Fibroblast of mammary gland (primary cell): ENCODE measurements at regions not wholly inside any gene's neighbourhood (a gene's known extent, or its start where the extent isn't known, plus 50 kb on each side); places are given as distances from the start of the nearest gene placed in this dataset.

Experiments
- DNase-seq: peaks from one replicate; pipeline ENCODE4 v3.0.0-alpha.2; 2010; ENCODE audit warnings: low read depth
- H3K4me3 ChIP-seq: 2 replicates; pipeline ENCODE4 v1.5.1; 2011; ENCODE audit warnings: low read depth, mild to moderate bottlenecking, low read length, moderate library complexity; ENCODE audit not compliant: control insufficient read depth
- TF ChIP-seq, protein P1 (sequence below): conservative IDR thresholded peaks from 2 replicates; pipeline ENCODE4 v1.5.1; 2011; ENCODE audit warnings: low read depth, low read length, inconsistent platforms; ENCODE audit not compliant: control insufficient read depth, insufficient read depth

DNA sequence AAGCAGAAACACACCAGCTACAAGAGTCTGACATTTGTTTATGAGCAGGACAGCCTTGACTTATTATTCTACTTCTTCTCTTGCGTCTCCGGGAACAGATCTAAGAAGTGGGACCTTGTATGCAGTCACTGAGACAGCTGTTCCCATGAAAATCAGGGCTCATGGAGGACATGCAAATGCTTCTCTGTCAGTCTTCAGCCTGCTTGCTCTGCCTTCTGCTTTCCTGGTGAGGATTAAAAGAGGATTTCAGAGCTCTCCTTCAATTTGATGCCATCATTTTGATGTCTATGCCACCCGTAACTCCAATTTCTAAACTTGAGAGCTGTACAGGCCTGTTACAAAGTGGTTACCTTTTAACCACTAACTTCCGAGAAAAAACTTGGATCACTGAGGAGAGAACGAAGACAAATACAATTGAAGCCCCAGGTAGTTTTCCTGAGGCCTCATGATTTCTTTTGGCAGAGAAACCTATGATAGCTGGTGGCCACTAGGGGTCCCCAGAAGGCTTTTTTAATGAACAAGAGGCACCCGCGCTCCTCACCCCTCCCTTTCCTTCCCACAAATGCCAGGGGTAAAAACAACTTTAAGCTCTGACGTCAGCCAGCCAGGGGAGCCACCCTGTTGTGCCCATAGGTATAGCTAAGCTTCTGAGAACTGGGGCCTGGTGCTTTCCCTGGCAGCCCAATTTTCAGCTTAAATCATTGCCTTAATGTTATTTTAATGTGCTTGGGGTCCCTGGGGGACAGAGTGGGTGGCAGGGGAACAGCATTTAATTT, 97.0 kb downstream of the DDIT4L start:
- TF ChIP-seq, protein P1, sequence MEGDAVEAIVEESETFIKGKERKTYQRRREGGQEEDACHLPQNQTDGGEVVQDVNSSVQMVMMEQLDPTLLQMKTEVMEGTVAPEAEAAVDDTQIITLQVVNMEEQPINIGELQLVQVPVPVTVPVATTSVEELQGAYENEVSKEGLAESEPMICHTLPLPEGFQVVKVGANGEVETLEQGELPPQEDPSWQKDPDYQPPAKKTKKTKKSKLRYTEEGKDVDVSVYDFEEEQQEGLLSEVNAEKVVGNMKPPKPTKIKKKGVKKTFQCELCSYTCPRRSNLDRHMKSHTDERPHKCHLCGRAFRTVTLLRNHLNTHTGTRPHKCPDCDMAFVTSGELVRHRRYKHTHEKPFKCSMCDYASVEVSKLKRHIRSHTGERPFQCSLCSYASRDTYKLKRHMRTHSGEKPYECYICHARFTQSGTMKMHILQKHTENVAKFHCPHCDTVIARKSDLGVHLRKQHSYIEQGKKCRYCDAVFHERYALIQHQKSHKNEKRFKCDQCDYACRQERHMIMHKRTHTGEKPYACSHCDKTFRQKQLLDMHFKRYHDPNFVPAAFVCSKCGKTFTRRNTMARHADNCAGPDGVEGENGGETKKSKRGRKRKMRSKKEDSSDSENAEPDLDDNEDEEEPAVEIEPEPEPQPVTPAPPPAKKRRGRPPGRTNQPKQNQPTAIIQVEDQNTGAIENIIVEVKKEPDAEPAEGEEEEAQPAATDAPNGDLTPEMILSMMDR: peak; percentile 76
- DNase-seq: peak; percentile 92
- H3K4me3 ChIP-seq: no peak overlapping the region

DNA sequence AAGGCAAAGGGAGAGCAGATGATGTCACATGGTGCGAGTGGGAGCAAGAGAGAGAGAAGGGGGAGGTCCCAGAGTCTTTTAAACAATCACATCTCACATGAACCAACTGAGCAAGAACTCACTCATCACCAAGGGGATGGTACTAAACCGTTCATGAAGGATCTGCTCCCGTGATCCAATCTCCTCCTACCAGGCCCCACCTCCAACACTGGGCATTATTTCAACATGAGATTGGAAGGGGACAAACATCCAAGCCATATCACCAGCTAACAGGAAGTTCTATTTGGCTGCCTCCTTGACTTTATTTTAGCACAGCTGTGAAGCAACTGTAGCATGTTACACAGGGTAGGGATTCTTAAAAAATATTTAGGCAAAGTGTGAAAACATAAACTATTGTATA, 102.5 kb downstream of the DDIT4L start:
- H3K4me3 ChIP-seq: no peak overlapping the region
- TF ChIP-seq, protein P1: no peak
- peak; percentile 55 for DNase-seq

DNA sequence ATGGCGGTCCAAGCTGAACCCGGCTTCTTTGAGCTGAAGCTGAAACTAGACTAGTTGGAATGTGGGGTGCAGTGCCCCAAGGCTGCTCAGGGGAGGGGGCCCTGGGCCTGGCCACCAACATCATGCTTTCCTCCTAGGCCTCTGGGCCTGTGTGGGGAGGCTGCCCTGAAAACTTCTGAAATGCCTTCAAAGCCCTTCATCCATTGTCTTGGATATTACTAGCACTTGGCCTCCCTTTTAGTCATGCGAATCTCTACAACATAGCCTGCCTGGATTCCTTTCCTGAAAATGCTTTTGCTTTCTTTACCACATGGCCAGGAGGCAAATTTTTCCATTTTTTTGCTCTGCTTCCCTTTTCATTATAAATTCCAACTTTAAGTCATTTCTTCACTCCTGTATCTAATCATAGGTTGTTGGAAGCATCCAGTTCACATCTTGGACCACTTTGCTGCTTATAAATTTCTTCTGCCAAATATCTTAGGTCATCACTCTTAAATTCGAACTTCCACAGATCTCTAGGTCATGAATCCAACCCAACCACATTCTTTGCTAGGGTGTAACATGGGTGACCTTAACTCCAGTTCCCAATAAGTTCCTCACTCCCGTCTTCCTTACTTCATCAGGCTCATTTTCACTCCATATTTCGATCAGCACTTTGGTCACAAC, 103.4 kb downstream of the DDIT4L start:
- TF ChIP-seq, protein P1: no peak
- no peak overlapping the region for H3K4me3 ChIP-seq
- peak; percentile 64 for DNase-seq

DNA sequence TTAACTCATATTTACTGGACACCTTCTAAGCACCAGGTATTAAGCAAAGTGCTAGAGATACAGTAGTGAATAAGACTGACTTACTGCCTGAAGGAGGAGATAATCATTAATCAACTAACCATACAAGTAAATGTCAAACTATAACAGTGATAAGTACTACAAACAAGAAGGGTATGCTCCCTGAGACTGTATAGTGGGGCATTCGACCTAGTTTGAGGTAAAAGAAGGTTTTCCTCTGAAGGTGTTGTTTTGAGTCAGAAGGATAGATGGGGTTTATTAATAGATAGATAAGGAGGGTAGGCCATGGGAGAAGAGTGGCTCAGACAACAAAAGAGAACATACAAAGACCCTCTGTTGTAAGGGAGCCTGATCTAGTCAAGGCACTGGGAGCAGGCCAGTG, 105.4 kb downstream of the DDIT4L start:
- no peak overlapping the region for H3K4me3 ChIP-seq
- no peak for DNase-seq
- TF ChIP-seq, protein P1: no peak

DNA sequence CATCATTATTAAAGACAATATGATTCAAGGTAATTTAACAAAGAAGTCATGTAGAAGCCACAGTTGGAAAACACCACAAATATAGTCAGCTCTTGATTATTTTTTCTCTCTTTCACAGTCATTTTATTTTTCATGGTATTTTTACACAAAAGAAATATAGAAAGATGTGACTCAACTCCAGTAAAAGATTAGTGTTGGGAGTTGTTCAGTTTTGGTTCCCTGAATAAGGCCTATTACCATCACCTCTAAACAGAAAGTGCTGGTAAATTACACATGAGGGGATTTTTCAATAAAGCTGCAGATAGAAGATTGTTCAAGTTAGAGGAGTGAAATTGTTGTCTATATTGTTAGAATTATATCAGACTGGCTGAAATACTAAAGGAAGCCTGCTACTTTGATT, 107.0 kb downstream of the DDIT4L start:
- H3K4me3 ChIP-seq: no peak overlapping the region
- no peak for DNase-seq
- TF ChIP-seq, protein P1: no peak

DNA sequence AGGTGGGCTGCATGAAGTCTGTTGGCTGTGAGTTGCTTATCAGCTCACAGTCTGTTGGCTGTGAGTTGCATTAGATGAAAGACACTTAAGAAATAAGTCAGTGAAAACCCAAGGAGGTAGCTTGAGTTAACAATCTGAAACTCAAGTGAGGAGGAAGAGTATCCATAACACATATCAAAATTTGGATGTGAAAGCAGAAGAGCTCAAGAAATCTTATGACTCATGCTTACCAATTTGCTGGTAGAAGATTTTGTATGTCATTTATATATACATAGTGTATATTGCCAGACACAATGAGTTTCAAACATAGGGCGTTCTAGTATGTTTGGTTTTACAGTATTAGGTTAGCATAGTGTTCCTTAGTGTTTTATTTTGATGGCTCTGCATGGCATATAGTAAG, 107.4 kb downstream of the DDIT4L start:
- TF ChIP-seq, protein P1: no peak
- H3K4me3 ChIP-seq: no peak overlapping the region
- DNase-seq: no peak
